Fibroblast of lung (primary cell): ENCODE measurements at regions not wholly inside any gene's neighbourhood (a gene's known extent, or its start where the extent isn't known, plus 50 kb on each side); places are given as distances from the start of the nearest gene placed in this dataset.

Source experiments
- EZH2 ChIP-seq: IDR thresholded peaks from 2 replicates; pipeline ENCODE4 v1.5.1; 2012; ENCODE audit warnings: low read length, control low read depth, mild to moderate bottlenecking; ENCODE audit errors: missing control alignments
- TF ChIP-seq, protein P1 (sequence below), 2 donors: IDR thresholded peaks in 1 of 2; conservative IDR thresholded peaks in 1 of 2; 1 replicate in 1 of 2; 2 replicates in 1 of 2; pipeline ENCODE4 v1.5.1; 2011 to 2012; ENCODE audit warnings: low read length in 2 of 2, control low read depth in 1 of 2, inconsistent platforms in 1 of 2, low read depth in 1 of 2, mild to moderate bottlenecking in 1 of 2

DNA sequence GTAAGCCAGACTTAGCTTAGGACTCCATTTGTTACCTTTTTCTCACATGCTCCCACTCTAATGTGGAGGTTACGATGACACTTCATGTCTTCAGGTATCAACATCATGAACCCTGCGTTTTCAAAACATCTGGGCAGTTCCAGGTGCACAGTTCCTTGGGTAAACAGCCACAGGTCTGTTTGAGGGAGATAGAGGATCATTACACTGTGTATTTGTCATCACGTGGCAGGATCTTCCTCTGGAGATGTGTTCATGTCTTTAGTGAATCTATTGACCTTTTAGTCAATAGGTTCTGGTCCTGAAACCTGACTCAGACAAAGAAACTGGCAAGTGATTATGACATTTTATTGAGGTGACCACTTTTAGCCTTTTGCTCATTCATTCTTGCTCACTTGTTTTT is 145.5 kb downstream of the ANKRD7 start:
- TF ChIP-seq, protein P1, sequence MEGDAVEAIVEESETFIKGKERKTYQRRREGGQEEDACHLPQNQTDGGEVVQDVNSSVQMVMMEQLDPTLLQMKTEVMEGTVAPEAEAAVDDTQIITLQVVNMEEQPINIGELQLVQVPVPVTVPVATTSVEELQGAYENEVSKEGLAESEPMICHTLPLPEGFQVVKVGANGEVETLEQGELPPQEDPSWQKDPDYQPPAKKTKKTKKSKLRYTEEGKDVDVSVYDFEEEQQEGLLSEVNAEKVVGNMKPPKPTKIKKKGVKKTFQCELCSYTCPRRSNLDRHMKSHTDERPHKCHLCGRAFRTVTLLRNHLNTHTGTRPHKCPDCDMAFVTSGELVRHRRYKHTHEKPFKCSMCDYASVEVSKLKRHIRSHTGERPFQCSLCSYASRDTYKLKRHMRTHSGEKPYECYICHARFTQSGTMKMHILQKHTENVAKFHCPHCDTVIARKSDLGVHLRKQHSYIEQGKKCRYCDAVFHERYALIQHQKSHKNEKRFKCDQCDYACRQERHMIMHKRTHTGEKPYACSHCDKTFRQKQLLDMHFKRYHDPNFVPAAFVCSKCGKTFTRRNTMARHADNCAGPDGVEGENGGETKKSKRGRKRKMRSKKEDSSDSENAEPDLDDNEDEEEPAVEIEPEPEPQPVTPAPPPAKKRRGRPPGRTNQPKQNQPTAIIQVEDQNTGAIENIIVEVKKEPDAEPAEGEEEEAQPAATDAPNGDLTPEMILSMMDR (conservative IDR thresholded peaks at IDR 0.05 in 1 of 2, IDR thresholded peaks at IDR 0.05 in 1 of 2; ENCODE audit: low read depth in 1 of 2, low read length in 2 of 2), result no peak
- TF ChIP-seq EZH2, result no peak
